Right cardiac atrium (tissue), 5 donors: ENCODE measurements at regions not wholly inside any gene's neighbourhood (a gene's known extent, or its start where the extent isn't known, plus 50 kb on each side); places are given as distances from the start of the nearest gene placed in this dataset.

Experiments used
- ATAC-seq, 2 donors: fragments of 200-7000 bp; cut with Tn5 transposase; one replicate each; pipeline versions ENCODE4 v1.8.0 to v1.9.1; 2020; ENCODE audit warnings: moderate library complexity in 2 of 2, mild to moderate bottlenecking in 1 of 2
- DNase-seq, 3 donors: peaks; one replicate each; pipeline ENCODE4 v3.0.0-alpha.2; 2020
- H3K27ac ChIP-seq: one replicate; pipeline ENCODE4 v1.5.1; 2013; ENCODE audit warnings: mild to moderate bottlenecking, low read length, control low read depth, moderate library complexity
- H3K27me3 ChIP-seq: one replicate; pipeline ENCODE4 v1.6.1; 2013; ENCODE audit not compliant: control insufficient read depth, insufficient read depth
- H3K4me1 ChIP-seq: one replicate; pipeline ENCODE4 v1.6.1; 2013; ENCODE audit warnings: low read length; ENCODE audit not compliant: control insufficient read depth, insufficient read depth
- H3K4me3 ChIP-seq: one replicate; pipeline ENCODE4 v1.5.1; 2013; ENCODE audit warnings: low read length, control low read depth
- H3K9me3 ChIP-seq: one replicate; pipeline ENCODE4 v1.6.1; 2013; ENCODE audit warnings: low read length; ENCODE audit not compliant: control insufficient read depth
- WGBS: extraction: QIAGEN DNeasy Blood & Tissue Kit; methylation state at CpG from one replicate; pipeline ENCODE4 v1.1.7; 2013; 5-methylcytosine and 5-hydroxymethylcytosine counted together
- intact Hi-C, 4 donors: fragments of 100-400 bp; cut with DNase I; formaldehyde crosslinking; loops; one replicate each; pipeline versions ENCODE4 v1.11.0 to v1.14.0; 2022 to 2023
- donor health status: healthy with polysubstance abuse.
- donor health status: DM: no; HTN: yes; CAD: no.
- donor health status: DM: no; HTN: no; CAD: no.
- donor health status: DM: no; HTN: yes; CAD: no; lungs with severe emphysema.
- donor health status: DM: yes; HTN: yes; CAD: no.

DNA sequence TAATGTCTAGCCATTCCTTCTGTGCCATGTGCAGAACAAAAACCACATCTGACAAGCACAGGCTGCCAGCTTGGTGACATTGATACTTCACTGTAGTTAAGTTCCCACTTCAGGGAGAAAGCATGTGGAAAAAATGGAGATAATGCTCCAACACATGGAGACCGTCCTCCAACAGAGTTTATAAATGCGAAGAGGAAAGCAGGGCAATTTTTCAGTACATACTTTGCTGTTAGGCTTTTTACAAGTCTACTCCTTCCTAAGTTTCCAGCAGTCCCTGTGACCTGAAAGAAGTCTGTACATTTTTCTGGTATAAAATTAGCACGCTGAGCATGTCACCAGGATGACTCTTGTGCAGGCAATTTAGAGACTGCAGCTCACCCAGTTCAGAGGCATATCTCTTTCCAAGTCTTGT, 766.9 kb upstream of the IGFBP7 start:
- Histone ChIP-seq H3K4me3 (no peak overlapping the region), H3K27ac (no peak overlapping the region), H3K9me3 (no peaks in the 10 kb centered on the region), H3K27me3 (no peaks in the 10 kb centered on the region), H3K4me1 (no peaks in the 10 kb centered on the region)
- ATAC-seq (no peak), DNase-seq (peak in 1 of 3 donors; percentile 18)
- 57% methylated on average over 3 of the region's 3 CpGs for WGBS
- intact Hi-C loops = no loop called here

DNA sequence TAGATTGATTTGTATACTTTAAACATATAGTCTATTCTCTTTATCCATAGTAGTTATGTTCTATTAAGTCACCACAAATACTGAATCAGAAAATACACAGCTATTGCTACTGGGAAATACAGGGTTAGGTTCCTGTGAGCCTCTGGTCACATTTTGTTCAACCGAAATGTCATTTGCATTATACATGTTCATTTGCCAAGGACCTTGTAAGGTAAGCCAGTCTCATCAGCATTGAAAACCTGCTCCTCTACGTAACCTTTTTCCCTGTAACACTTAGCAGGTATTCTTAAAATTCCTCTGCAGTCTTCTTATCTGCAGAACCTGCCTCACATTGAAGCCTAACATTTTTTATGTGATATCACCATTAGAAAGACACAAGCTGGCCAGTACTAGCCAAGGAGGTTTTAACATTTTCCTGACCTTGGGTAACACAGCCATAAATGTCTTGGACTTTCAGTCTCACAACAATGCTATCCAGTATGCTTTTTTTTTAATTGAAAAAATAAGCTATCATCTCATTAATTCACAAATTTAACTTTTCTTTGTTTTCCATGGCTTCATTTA, 765.7 kb upstream of the IGFBP7 start:
- WGBS = 69% methylated on average over 2 of the region's 2 CpGs
- Histone ChIP-seq H3K4me3 (no peak overlapping the region), H3K27me3 (no peaks in the 10 kb centered on the region), H3K4me1 (no peaks in the 10 kb centered on the region), H3K27ac (no peak overlapping the region), H3K9me3 (no peaks in the 10 kb centered on the region)
- intact Hi-C loops = no loop called here
- ATAC-seq (no peak), DNase-seq (no peak)

DNA sequence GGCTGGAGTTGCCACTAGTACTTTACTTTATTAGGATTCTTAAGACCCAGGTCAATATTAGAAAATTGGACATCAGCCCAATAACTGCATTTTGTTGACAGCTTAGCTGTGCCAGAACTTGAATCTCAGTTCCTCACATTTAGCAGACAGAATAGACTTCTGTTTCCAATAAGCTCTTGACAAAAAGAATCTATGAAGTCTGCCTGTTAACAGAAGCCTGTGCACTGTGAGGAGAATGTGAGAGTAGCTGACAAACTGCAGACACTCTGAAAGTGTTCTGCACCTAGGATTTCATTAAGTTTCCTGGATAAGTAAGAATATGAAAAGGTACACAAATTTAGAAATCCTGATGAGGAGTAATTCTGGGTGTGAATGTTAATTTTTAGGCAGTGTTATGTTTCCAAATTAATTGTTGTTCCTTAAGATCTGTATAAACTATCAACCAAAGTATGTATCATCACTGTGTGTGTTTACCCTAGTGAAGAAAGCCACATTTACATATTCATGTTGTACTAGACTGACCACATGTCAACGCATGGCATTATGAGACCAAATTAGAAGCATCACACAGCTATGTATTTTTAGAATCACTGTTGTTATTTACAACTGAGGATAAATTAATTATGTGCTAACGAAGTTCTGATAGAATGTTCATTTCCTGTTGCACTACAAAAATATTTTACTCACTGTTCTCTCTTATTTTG, 756.4 kb upstream of the IGFBP7 start:
- H3K27me3 ChIP-seq = no peaks in the 10 kb centered on the region
- intact Hi-C loops = no loop called here
- ATAC-seq (no peak), DNase-seq (no peak)
- H3K4me3 ChIP-seq = no peak overlapping the region
- H3K27ac ChIP-seq = no peak overlapping the region
- H3K4me1 ChIP-seq = no peaks in the 10 kb centered on the region
- WGBS = 40% methylated on average over 2 of the region's 2 CpGs
- H3K9me3 ChIP-seq = no peaks in the 10 kb centered on the region

DNA sequence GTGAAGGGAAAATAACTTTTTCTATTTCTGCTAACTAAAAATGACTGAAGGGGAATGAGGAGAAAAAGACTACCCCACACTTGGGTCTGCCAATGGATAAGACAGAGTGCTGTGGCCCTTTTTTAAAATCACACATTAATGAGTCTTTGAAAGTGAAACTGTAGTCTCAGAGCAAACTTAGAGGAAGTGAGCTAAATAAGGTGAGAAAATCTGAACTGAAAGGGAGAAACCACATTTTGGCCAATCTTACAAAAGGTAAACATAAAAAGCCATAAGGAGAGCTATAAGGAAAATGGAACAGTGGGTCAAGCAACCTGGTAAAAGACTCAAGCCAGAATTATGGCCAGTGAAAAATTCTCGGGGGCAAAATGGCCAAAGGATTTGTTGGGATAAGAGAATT, 755.1 kb upstream of the IGFBP7 start:
- ATAC-seq (no peak), DNase-seq (no peak)
- Histone ChIP-seq H3K27ac (no peak overlapping the region), H3K9me3 (no peaks in the 10 kb centered on the region), H3K27me3 (no peaks in the 10 kb centered on the region), H3K4me1 (no peaks in the 10 kb centered on the region), H3K4me3 (no peak overlapping the region)
- 71% methylated on average over 1 of the region's 1 CpG for WGBS
- intact Hi-C loops = no loop called here

DNA sequence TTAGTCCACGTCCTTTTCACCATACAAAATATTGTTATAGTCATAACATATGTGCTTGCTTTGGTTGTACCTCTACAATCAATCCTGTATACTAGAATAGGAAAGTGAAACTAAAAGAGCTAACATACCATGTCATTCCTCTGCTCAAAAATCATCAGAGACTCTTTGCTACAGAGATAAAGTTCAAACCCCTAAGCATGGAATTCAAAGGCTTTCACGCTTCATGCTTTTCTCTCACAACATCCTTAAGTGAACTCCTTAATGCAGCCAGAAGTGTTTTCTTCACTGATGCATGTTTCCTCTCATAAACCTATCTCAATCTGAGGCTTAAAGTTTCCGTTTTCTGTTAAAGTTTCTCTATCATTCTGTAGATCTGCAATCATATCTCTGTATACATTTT, 744.6 kb upstream of the IGFBP7 start:
- Histone ChIP-seq H3K9me3 (no peaks in the 10 kb centered on the region), H3K27ac (no peak overlapping the region), H3K27me3 (no peaks in the 10 kb centered on the region), H3K4me1 (no peaks in the 10 kb centered on the region), H3K4me3 (peak overlapping the region; percentile 12)
- 27% methylated on average over 3 of the region's 3 CpGs for WGBS
- DNase-seq (no peak), ATAC-seq (no peak)
- intact Hi-C loops = no loop called here

DNA sequence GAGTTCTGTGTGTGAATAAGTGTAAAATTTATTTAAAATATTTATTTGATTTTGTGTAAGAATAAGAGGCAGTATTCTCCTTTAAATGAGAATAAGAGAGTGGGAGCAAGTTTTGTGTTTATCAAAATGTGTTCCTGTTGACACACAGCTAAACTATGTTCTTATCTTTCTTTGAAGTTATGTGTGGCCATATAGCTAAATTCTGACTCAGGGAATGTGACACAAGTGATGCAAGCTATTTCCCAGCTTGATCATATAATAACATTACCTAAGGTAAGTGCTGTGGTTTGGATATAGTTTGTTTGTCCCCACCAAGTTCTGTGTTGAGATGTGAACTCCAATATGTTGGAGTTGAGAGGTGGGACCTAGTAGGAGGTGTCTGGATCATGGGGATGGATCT, 740.0 kb upstream of the IGFBP7 start:
- no peaks in the 10 kb centered on the region for H3K27me3 ChIP-seq

DNA sequence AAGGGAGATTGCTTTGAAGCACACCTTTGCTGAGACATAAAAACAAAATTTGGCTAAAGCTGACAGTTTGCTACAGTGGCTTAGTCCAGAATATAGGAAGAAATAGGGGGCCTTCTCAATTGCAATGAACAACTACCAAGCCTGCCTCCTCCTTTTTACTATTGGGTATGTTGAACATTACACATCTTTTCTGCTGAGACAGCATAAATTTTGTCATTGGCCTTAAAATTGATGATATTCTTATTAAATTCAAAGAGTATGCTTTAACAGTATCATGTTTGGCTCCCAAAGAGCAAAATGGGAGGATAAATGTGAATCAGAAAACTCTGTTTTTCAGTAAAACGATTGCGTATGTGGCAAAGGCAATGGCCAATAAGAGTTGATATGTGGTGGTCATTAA, 721.9 kb upstream of the IGFBP7 start:
- intact Hi-C loops = no loop called here
- Histone ChIP-seq H3K27ac (no peak overlapping the region), H3K27me3 (no peaks in the 10 kb centered on the region), H3K4me3 (no peak overlapping the region), H3K4me1 (no peaks in the 10 kb centered on the region), H3K9me3 (no peaks in the 10 kb centered on the region)
- DNase-seq = no peak
- WGBS = 91% methylated on average over 2 of the region's 2 CpGs
- no peak for ATAC-seq

More for the DNA sequence above, 740.0 kb upstream of the IGFBP7 start:
- Histone ChIP-seq H3K4me1 (no peaks in the 10 kb centered on the region), H3K4me3 (no peak overlapping the region), H3K9me3 (no peaks in the 10 kb centered on the region), H3K27ac (no peak overlapping the region)
- DNase-seq (no peak), ATAC-seq (no peak)
- intact Hi-C loops = no loop called here

DNA sequence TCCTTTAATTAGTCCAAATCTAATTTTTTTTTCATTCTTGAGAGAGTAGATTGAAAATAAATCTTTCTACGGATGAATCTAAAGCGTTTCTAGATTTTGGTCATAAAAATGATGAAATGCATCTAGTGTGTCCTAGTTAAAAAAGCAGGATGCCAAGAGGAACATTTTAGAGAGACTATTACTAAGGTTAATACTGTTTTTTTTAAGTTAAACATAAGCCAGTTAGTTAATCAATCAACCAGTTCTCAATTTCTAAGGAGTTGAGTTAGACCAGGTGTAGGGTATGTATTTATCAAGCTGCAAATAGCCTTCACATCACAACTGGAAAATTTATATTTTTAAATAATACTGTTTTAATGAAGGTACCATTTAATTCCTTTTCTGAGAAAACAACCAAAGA, 679.5 kb upstream of the IGFBP7 start:
- no peaks in the 10 kb centered on the region for H3K9me3 ChIP-seq
- H3K4me1 ChIP-seq = no peaks in the 10 kb centered on the region
- no peak overlapping the region for H3K27ac ChIP-seq
- H3K27me3 ChIP-seq = no peaks in the 10 kb centered on the region
- no peak overlapping the region for H3K4me3 ChIP-seq
- WGBS = 68% methylated on average over 2 of the region's 2 CpGs
- no peak for ATAC-seq
- no peak for DNase-seq
- intact Hi-C loops = no loop called here

DNA sequence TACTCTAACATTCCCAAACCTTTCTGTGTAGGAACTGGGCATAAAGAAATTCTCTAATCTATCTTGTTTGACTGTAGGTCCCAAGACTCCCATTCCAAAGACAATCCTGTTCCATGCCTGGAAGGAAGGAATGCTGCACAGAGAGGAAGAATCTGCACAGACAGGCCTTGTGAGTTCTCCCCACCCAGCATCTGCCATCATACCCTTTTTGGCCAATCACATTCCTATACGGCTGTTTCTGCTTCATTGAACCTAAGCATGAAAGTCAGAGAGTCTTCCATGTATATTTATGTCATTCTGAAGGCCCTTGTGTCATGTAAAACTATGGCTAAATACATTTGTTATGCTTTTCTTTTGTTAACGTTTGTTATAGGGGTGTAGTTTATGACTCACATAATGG, 667.7 kb upstream of the IGFBP7 start:
- H3K9me3 ChIP-seq = no peaks in the 10 kb centered on the region
- no peaks in the 10 kb centered on the region for H3K27me3 ChIP-seq
- intact Hi-C loops = no loop called here
- no peaks in the 10 kb centered on the region for H3K4me1 ChIP-seq
- 51% methylated on average over 2 of the region's 2 CpGs for WGBS
- ATAC-seq = no peak
- H3K27ac ChIP-seq = no peak overlapping the region
- DNase-seq = no peak
- H3K4me3 ChIP-seq = no peak overlapping the region

DNA sequence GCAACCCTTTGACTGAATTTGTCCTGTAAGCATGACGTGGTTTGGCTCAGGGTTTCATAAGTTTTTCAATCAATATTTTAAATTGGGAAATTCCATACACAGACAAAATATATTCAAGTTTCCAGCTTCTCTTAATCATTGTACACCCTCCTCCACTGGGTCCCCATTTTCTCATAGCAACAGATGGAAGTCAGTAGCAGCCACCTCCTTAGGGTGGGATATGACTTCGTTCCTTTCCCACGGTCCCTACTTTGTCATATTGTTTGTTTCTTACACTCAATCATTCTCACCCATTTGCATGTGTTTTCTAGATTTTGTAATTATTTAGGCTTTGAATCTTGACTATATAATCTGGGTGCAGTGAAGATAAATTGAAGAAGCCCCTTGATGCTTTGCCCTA, 664.5 kb upstream of the IGFBP7 start:
- H3K4me1 ChIP-seq = no peaks in the 10 kb centered on the region
- no peak overlapping the region for H3K27ac ChIP-seq
- DNase-seq (no peak), ATAC-seq (no peak)
- intact Hi-C loops = no loop called here
- WGBS = 82% methylated on average over 3 of the region's 3 CpGs
- H3K4me3 ChIP-seq = no peak overlapping the region
- H3K27me3 ChIP-seq = no peaks in the 10 kb centered on the region
- no peaks in the 10 kb centered on the region for H3K9me3 ChIP-seq

DNA sequence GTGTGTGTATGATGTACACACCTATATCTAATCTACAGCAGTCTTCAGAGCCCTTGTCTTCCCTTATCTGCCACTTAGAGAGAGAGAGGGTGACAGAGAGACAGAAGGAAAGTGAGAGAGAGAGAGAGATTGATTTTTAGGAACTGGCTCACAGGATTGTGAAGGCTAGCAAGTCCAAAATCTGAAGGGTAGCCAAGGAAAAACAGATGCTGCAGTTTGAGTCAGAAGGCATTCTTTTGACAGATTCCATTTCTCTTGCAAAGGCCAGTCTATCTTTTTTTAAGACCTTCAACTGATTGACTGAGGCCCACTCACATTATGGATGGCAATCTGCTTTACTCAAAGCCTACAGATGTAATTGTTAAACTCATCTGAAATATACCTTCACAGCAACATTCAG, 664.0 kb upstream of the IGFBP7 start:
- ATAC-seq (no peak), DNase-seq (no peak)
- Histone ChIP-seq H3K4me1 (no peaks in the 10 kb centered on the region), H3K27me3 (no peaks in the 10 kb centered on the region), H3K9me3 (no peaks in the 10 kb centered on the region), H3K4me3 (no peak overlapping the region), H3K27ac (no peak overlapping the region)
- intact Hi-C loops = no loop called here

DNA sequence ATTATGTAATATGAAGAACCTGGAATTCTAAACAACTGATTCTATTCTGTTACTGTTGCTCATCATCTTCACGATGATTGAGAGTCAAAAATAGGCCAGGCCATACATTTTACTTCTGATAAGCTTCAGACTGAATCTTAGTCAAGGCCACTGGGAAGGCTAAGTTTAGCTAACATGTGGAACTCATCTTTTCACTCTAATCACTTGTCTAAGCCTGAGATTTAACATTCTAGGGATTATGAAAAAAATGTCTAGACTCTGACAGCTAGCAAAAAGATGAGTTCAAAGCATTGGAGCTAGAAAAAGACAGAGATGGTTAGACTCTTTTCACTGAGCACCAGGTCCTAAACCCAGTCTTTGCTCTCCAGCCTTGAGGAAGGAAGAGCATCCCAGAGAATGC, 656.2 kb upstream of the IGFBP7 start:
- Histone ChIP-seq H3K27me3 (no peaks in the 10 kb centered on the region), H3K4me1 (no peaks in the 10 kb centered on the region), H3K9me3 (no peaks in the 10 kb centered on the region), H3K4me3 (no peak overlapping the region), H3K27ac (no peak overlapping the region)
- DNase-seq (no peak), ATAC-seq (no peak)
- WGBS = 46% methylated on average over 1 of the region's 1 CpG
- intact Hi-C loops = no loop called here
